Stimulated activated CD8-positive, alpha-beta memory T cell treated with anti-CD3 and anti-CD28 coated beads, Interleukin-7, amount 100 ng/mL, for 1 hour (primary cell): ENCODE measurements at regions not wholly inside any gene's neighbourhood (a gene's known extent, or its start where the extent isn't known, plus 50 kb on each side); places are given as distances from the start of the nearest gene placed in this dataset.

Experiments used
- DNase-seq, 2 donors: peaks; one replicate each; pipeline ENCODE4 v3.0.0-alpha.2; 2020; ENCODE audit warnings: low read depth in 2 of 2

- DNase-seq, result no peak
These were observed 227.5 kb downstream of the CTTN start for GRCh38 chr11:70625582-70626518.

GRCh38 chr11:70627219-70627618, 228.9 kb downstream of the CTTN start:
- no peak for DNase-seq

GRCh38 chr11:70628176-70628854, 230.0 kb downstream of the CTTN start:
- DNase-seq, result no peak

GRCh38 chr11:70628855-70629844, 230.8 kb downstream of the CTTN start:
- DNase-seq, result no peak

GRCh38 chr11:70630068-70630467, 231.7 kb downstream of the CTTN start:
- no peak for DNase-seq

GRCh38 chr11:70630816-70631623, 232.7 kb downstream of the CTTN start:
- no peak for DNase-seq

- no peak for DNase-seq
These were observed 233.3 kb downstream of the CTTN start for GRCh38 chr11:70631624-70632047.

GRCh38 chr11:70633610-70634009, 235.3 kb downstream of the CTTN start:
- no peak for DNase-seq

- DNase-seq, result no peak
These were observed 238.3 kb downstream of the CTTN start for GRCh38 chr11:70636659-70637058.

GRCh38 chr11:70637186-70637800, 239.0 kb downstream of the CTTN start:
- no peak for DNase-seq

- no peak for DNase-seq
These were observed 239.7 kb downstream of the CTTN start for GRCh38 chr11:70637949-70638583.

GRCh38 chr11:70640408-70640807, 242.1 kb downstream of the CTTN start:
- no peak for DNase-seq

GRCh38 chr11:70641369-70641768, 243.0 kb downstream of the CTTN start:
- DNase-seq, result no peak

GRCh38 chr11:70642266-70642665, 243.9 kb downstream of the CTTN start:
- DNase-seq, result no peak

- DNase-seq, result no peak
These were observed 245.3 kb downstream of the CTTN start for GRCh38 chr11:70643642-70644041.

GRCh38 chr11:70644343-70645060, 246.2 kb downstream of the CTTN start:
- DNase-seq, result no peak

GRCh38 chr11:70645537-70645936, 247.2 kb downstream of the CTTN start:
- no peak for DNase-seq

GRCh38 chr11:70646272-70647049, 248.1 kb downstream of the CTTN start:
- DNase-seq, result no peak
